ENCODE measurements at regions not wholly inside any gene's neighbourhood (a gene's known extent, or its start where the extent isn't known, plus 50 kb on each side); places are given as distances from the start of the nearest gene placed in this dataset.

DNA sequence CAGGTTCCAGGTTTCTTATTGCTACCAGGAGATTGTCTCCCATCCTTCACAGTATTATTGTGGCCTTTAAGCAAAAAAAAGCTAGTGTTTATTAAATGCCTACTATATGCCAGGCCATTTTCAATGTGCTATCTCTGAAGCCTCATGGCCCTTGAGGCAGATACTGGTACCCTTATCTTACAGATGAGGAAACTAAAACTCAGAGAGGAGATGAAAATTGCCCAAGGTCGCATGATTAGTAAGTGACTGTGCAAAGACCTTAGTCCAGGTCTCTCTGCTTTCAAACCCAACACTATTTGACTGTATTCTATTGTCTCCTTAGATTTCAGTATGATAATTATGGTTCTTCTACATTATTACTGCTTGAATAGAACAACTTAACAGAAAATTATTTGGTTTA, 717.9 kb upstream of the AMOT start:
- TF ChIP-seq, protein P1, sequence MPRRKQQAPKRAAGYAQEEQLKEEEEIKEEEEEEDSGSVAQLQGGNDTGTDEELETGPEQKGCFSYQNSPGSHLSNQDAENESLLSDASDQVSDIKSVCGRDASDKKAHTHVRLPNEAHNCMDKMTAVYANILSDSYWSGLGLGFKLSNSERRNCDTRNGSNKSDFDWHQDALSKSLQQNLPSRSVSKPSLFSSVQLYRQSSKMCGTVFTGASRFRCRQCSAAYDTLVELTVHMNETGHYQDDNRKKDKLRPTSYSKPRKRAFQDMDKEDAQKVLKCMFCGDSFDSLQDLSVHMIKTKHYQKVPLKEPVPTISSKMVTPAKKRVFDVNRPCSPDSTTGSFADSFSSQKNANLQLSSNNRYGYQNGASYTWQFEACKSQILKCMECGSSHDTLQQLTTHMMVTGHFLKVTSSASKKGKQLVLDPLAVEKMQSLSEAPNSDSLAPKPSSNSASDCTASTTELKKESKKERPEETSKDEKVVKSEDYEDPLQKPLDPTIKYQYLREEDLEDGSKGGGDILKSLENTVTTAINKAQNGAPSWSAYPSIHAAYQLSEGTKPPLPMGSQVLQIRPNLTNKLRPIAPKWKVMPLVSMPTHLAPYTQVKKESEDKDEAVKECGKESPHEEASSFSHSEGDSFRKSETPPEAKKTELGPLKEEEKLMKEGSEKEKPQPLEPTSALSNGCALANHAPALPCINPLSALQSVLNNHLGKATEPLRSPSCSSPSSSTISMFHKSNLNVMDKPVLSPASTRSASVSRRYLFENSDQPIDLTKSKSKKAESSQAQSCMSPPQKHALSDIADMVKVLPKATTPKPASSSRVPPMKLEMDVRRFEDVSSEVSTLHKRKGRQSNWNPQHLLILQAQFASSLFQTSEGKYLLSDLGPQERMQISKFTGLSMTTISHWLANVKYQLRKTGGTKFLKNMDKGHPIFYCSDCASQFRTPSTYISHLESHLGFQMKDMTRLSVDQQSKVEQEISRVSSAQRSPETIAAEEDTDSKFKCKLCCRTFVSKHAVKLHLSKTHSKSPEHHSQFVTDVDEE (CRISPR knock-in tag; IDR thresholded peaks at IDR 0.05), result no peak
- TF ChIP-seq, protein P2, sequence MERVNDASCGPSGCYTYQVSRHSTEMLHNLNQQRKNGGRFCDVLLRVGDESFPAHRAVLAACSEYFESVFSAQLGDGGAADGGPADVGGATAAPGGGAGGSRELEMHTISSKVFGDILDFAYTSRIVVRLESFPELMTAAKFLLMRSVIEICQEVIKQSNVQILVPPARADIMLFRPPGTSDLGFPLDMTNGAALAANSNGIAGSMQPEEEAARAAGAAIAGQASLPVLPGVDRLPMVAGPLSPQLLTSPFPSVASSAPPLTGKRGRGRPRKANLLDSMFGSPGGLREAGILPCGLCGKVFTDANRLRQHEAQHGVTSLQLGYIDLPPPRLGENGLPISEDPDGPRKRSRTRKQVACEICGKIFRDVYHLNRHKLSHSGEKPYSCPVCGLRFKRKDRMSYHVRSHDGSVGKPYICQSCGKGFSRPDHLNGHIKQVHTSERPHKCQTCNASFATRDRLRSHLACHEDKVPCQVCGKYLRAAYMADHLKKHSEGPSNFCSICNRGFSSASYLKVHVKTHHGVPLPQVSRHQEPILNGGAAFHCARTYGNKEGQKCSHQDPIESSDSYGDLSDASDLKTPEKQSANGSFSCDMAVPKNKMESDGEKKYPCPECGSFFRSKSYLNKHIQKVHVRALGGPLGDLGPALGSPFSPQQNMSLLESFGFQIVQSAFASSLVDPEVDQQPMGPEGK (CRISPR knock-in tag; IDR thresholded peaks at IDR 0.05; ENCODE audit: borderline replicate concordance), result no peak
- TF ChIP-seq ARNTL (CRISPR knock-in tag; IDR thresholded peaks at IDR 0.05; ENCODE audit: borderline replicate concordance, low read depth), result no peak
- TF ChIP-seq CSDC2 (CRISPR knock-in tag; IDR thresholded peaks at IDR 0.05), result no peak
- TF ChIP-seq OSR1 (CRISPR knock-in tag; IDR thresholded peaks at IDR 0.05), result no peak
- no peak for TF ChIP-seq ZFP3 (CRISPR knock-in tag; IDR thresholded peaks at IDR 0.05)
- TF ChIP-seq SNAI2 (CRISPR knock-in tag; IDR thresholded peaks at IDR 0.05), result no peak
- TF ChIP-seq, protein P3, sequence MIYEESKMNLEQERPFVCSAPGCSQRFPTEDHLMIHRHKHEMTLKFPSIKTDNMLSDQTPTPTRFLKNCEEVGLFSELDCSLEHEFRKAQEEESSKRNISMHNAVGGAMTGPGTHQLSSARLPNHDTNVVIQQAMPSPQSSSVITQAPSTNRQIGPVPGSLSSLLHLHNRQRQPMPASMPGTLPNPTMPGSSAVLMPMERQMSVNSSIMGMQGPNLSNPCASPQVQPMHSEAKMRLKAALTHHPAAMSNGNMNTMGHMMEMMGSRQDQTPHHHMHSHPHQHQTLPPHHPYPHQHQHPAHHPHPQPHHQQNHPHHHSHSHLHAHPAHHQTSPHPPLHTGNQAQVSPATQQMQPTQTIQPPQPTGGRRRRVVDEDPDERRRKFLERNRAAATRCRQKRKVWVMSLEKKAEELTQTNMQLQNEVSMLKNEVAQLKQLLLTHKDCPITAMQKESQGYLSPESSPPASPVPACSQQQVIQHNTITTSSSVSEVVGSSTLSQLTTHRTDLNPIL (CRISPR knock-in tag; IDR thresholded peaks at IDR 0.05; ENCODE audit: low read depth), result no peak
- no peak for TF ChIP-seq TCF4 (CRISPR knock-in tag; IDR thresholded peaks at IDR 0.05; ENCODE audit: borderline replicate concordance)
- TF ChIP-seq RARB (CRISPR knock-in tag; IDR thresholded peaks at IDR 0.05), result no peak
- TF ChIP-seq ZFP30 (CRISPR knock-in tag; IDR thresholded peaks at IDR 0.05), result no peak

All from SK-N-SH treated with all-trans-retinoic acid at 6 μM for 48 hours (cell line).